ENCODE measurements at regions not wholly inside any gene's neighbourhood (a gene's known extent, or its start where the extent isn't known, plus 50 kb on each side); places are given as distances from the start of the nearest gene placed in this dataset.

- TF ChIP-seq ZC3H4 (CRISPR knock-in tag; IDR thresholded peaks at IDR 0.05; ENCODE audit: borderline replicate concordance): no peak
- TF ChIP-seq TBX3 (IDR thresholded peaks at IDR 0.05; ENCODE audit: borderline replicate concordance): no peak
- TF ChIP-seq SOX6 (IDR thresholded peaks at IDR 0.05): no peak
- TF ChIP-seq SOX6 (CRISPR knock-in tag; IDR thresholded peaks at IDR 0.05): no peak
- TF ChIP-seq PRDM10 (CRISPR knock-in tag; IDR thresholded peaks at IDR 0.05; ENCODE audit: low read depth): no peak
- no peak for TF ChIP-seq CEBPG (CRISPR knock-in tag; IDR thresholded peaks at IDR 0.05)
- TF ChIP-seq THAP8 (CRISPR knock-in tag; IDR thresholded peaks at IDR 0.05; ENCODE audit: borderline replicate concordance): no peak
- TF ChIP-seq SMYD3 (CRISPR knock-in tag; IDR thresholded peaks at IDR 0.05): no peak
- TF ChIP-seq ZNF260 (CRISPR knock-in tag; IDR thresholded peaks at IDR 0.05; ENCODE audit: borderline replicate concordance, low read depth): no peak
- no peak for TF ChIP-seq ZNF274 (CRISPR knock-in tag; IDR thresholded peaks at IDR 0.05)
- no peak for TF ChIP-seq RBAK (CRISPR knock-in tag; IDR thresholded peaks at IDR 0.05)
- TF ChIP-seq ZNF484 (CRISPR knock-in tag; IDR thresholded peaks at IDR 0.05; ENCODE audit: borderline replicate concordance, low read depth): no peak
- no peak for TF ChIP-seq YEATS4 (CRISPR knock-in tag; IDR thresholded peaks at IDR 0.05; ENCODE audit: borderline replicate concordance)
Observed at GRCh38 chr4:45229206-45229605, 502.9 kb upstream of the GNPDA2 start (continued).

Data from HepG2 (cell line).